Esophagus muscularis mucosa (tissue), 4 donors: ENCODE measurements at regions not wholly inside any gene's neighbourhood (a gene's known extent, or its start where the extent isn't known, plus 50 kb on each side); places are given as distances from the start of the nearest gene placed in this dataset.

Source experiments
- DNase-seq: peaks from one replicate; pipeline ENCODE4 v3.0.0-alpha.2; 2017; ENCODE audit errors: extremely low spot score
- H3K27ac ChIP-seq, 4 donors: fragments of 200-600 bp; sonication (generic); replicated peaks in 1 of 4; 1 replicate in 3 of 4; 2 replicates in 1 of 4; pipeline ENCODE4 v1.5.1; 2016 to 2019; ENCODE audit warnings: mild to moderate bottlenecking in 1 of 4
- H3K27me3 ChIP-seq, 4 donors: fragments of 200-600 bp; sonication (generic); one replicate each; pipeline versions ENCODE4 v1.5.1 to v1.6.0; 2016 to 2019
- H3K36me3 ChIP-seq, 4 donors: fragments of 200-600 bp; sonication (generic); one replicate each; pipeline ENCODE4 v1.5.1; 2016 to 2019
- H3K4me1 ChIP-seq, 4 donors: fragments of 200-600 bp; sonication (generic); one replicate each; pipeline ENCODE4 v1.5.1; 2016 to 2019
- H3K4me3 ChIP-seq, 4 donors: fragments of 200-600 bp; sonication (generic); 1 replicate in 2 of 4; 2 replicates in 2 of 4; pipeline ENCODE4 v1.5.1; 2016 to 2019; ENCODE audit warnings: mild to moderate bottlenecking in 4 of 4, moderate library complexity in 1 of 4
- H3K9me3 ChIP-seq, 4 donors: fragments of 200-600 bp; sonication (generic); 1 replicate in 3 of 4; 2 replicates in 1 of 4; pipeline ENCODE4 v1.5.1; 2016 to 2019
- CTCF ChIP-seq, 3 experiments: fragments of 200-600 bp in 2 of 3; fragments of 450-650 bp in 1 of 3; sonication (generic) in 2 of 3; IDR thresholded peaks; one replicate each; pipeline ENCODE4 v1.5.1; 2017 to 2019; ENCODE audit warnings: antibody characterized with exemption in 3 of 3, mild to moderate bottlenecking in 2 of 3, moderate library complexity in 1 of 3
- EP300 ChIP-seq: sonication (generic); formaldehyde crosslinking; IDR thresholded peaks from one replicate; pipeline ENCODE4 v1.6.1; 2017; ENCODE audit warnings: antibody characterized with exemption
- POLR2A ChIP-seq: fragments of 450-650 bp; IDR thresholded peaks from one replicate; pipeline ENCODE4 v1.6.1; 2017; ENCODE audit warnings: antibody characterized with exemption, moderate library complexity, mild to moderate bottlenecking, low read depth
- POLR2AphosphoS5 ChIP-seq, 2 donors: sonication (generic); formaldehyde crosslinking; IDR thresholded peaks; one replicate each; pipeline ENCODE4 v1.6.1; 2017; ENCODE audit warnings: antibody characterized with exemption in 2 of 2
- WGBS: methylation state at CpG from one replicate; pipeline ENCODE4 v1.1.5; 2018; 5-methylcytosine and 5-hydroxymethylcytosine counted together
- intact Hi-C: fragments of 100-400 bp; cut with DNase I; formaldehyde crosslinking; loops from one replicate; pipeline ENCODE4 v1.15.1; 2023

DNA sequence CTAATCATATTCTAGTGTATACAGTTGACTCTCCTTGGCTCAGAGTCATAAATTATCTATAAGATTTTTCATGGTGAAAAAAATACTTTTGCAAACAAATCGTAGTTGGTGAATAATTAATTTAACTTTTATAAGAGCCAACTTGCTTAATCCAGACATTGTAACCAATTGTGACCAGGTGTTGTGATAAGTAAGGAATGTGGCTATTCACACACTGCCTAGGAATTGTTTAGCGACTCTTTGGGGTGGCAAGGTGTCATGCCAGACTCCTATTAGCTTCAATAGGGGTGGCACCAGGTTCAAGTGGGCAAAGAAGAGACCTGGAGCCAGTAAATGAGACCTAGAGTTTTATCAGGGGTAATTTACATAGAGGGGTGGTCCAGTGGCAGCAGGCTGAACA is 344.7 kb upstream of the PKDCC start:
- H3K9me3 ChIP-seq, result no peaks in the 10 kb centered on the region
- H3K27me3 ChIP-seq, result no peaks in the 10 kb centered on the region
- DNase-seq, result no peak
- WGBS, result 80% methylated on average over 2 of the region's 2 CpGs
- H3K36me3 ChIP-seq, result no peaks in the 10 kb centered on the region
- H3K4me3 ChIP-seq, result no peak overlapping the region
- peaks cover 5 to 19% (median 11%) of the 10 kb centered on the region in 4 donors for H3K4me1 ChIP-seq
- TF ChIP-seq POLR2A (no peak), EP300 (no peak), CTCF (IDR thresholded peaks at IDR 0.05) (no peak), POLR2AphosphoS5 (IDR thresholded peaks at IDR 0.05) (no peak)
- intact Hi-C loops, result loop anchor here (5.0 kb wide), 1 partner anchor 1791 kb away; no protein-coding TSS in a partner anchor
- no peak overlapping the region for H3K27ac ChIP-seq

GRCh38 chr2:41705634-41706033 is 342.2 kb upstream of the PKDCC start:
- TF ChIP-seq CTCF (IDR thresholded peaks at IDR 0.05) (no peak), POLR2AphosphoS5 (IDR thresholded peaks at IDR 0.05) (no peak), POLR2A (no peak), EP300 (no peak)
- WGBS, result 89% methylated on average over 4 of the region's 4 CpGs
- intact Hi-C loops, result no loop called here

GRCh38 chr2:41706286-41706685 is 341.5 kb upstream of the PKDCC start:
- no peak overlapping the region for H3K4me3 ChIP-seq
- peaks cover 0 to 9% (median 0%) of the 10 kb centered on the region in 4 donors for H3K4me1 ChIP-seq
- no peaks in the 10 kb centered on the region for H3K36me3 ChIP-seq
- intact Hi-C loops, result no loop called here
- DNase-seq, result no peak
- H3K9me3 ChIP-seq, result no peaks in the 10 kb centered on the region
- WGBS, result 44% methylated on average over 2 of the region's 2 CpGs
- no peaks in the 10 kb centered on the region for H3K27me3 ChIP-seq
- H3K27ac ChIP-seq, result no peak overlapping the region
- TF ChIP-seq EP300 (no peak), CTCF (IDR thresholded peaks at IDR 0.05) (no peak), POLR2A (no peak), POLR2AphosphoS5 (IDR thresholded peaks at IDR 0.05) (no peak)

More at GRCh38 chr2:41705634-41706033, 342.2 kb upstream of the PKDCC start:
- H3K36me3 ChIP-seq, result no peaks in the 10 kb centered on the region
- DNase-seq, result no peak
- no peak overlapping the region for H3K4me3 ChIP-seq
- no peak overlapping the region for H3K27ac ChIP-seq
- H3K27me3 ChIP-seq, result no peaks in the 10 kb centered on the region
- no peaks in the 10 kb centered on the region for H3K9me3 ChIP-seq
- peaks cover 0 to 9% (median 0%) of the 10 kb centered on the region in 4 donors for H3K4me1 ChIP-seq

GRCh38 chr2:41707790-41708451 is 339.9 kb upstream of the PKDCC start:
- WGBS, result 91% methylated on average over 10 of the region's 10 CpGs
- DNase-seq, result no peak
- no peaks in the 10 kb centered on the region for H3K27me3 ChIP-seq
- peaks cover 0 to 9% (median 0%) of the 10 kb centered on the region in 4 donors for H3K4me1 ChIP-seq
- H3K4me3 ChIP-seq, result no peak overlapping the region
- intact Hi-C loops, result no loop called here
- TF ChIP-seq POLR2A (no peak), POLR2AphosphoS5 (IDR thresholded peaks at IDR 0.05) (no peak)
- H3K27ac ChIP-seq, result no peak overlapping the region
- no peaks in the 10 kb centered on the region for H3K9me3 ChIP-seq
- H3K36me3 ChIP-seq, result no peaks in the 10 kb centered on the region

DNA sequence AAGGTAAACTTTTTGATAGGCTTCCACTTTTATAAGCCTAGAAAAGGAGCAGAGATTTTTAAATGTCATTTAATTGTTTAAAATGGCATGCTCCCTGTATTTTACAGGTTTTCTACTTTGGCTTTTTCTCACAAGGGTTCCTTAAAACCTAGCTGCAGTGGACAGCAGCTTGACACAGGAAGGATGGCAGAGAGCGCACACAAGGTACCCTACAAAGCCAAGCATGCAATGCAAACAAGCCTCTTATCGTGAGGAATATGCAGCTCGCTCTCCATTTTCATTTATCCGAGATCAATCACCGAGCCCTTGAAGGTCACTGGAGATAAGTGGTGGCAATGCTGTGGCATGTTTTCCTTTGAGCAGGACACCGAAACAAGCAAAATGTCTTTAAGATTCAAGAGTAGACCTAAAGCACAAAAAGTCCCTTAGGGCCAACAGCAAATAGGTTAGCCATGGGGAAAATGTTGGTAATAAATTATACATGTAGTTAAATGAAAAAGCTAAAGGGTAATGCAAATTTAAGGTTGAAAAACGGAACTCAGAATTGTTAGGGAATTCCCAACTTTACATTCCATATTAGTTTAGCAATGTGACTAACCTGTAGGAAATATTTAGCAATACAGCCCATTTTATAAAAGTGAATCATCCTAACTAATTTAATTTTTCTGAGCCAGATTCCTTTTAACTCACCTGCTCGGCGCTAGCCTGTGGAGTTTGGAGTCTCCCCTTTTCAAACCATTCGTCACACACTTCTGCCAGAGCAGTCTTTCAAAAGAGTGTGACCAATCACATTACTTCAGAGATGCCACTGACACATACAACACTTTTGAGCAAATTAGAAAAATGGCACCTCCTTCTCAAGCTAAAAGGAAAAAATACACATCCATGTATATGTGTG is 337.9 kb upstream of the PKDCC start:
- intact Hi-C loops, result no loop called here
- 84% methylated on average over 10 of the region's 10 CpGs for WGBS
- Histone ChIP-seq H3K4me1 (peaks cover 0 to 9% (median 0%) of the 10 kb centered on the region in 4 donors), H3K9me3 (no peaks in the 10 kb centered on the region), H3K27ac (no peak overlapping the region), H3K27me3 (no peaks in the 10 kb centered on the region), H3K36me3 (no peaks in the 10 kb centered on the region), H3K4me3 (no peak overlapping the region)
- DNase-seq, result no peak
- TF ChIP-seq EP300 (no peak), POLR2AphosphoS5 (IDR thresholded peaks at IDR 0.05) (no peak), POLR2A (no peak), CTCF (IDR thresholded peaks at IDR 0.05) (no peak)
